ENCODE measurements at regions not wholly inside any gene's neighbourhood (a gene's known extent, or its start where the extent isn't known, plus 50 kb on each side); places are given as distances from the start of the nearest gene placed in this dataset.

DNA sequence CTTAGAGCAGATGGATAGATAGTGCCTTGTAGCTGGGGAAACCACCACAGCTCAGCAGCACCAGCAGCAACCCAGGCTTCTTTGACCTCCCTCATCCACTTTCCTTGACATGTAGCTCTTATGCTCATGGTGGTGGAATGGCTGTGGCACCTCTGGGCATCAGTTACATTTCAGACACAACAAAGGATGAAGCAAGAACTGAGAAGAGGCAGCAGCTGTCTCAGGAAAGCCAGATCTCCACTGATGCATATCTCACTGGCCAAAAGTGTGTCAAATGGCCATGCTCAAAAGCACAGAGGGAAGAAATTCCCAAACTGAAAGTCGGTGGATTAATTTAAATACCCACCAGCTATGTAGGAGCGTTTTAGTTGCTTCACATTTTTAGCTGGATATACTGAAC is 671.4 kb upstream of the SALL1 start (continued):
- TF ChIP-seq, protein P1, sequence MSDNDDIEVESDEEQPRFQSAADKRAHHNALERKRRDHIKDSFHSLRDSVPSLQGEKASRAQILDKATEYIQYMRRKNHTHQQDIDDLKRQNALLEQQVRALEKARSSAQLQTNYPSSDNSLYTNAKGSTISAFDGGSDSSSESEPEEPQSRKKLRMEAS (IDR thresholded peaks at IDR 0.05): no peak

DNA sequence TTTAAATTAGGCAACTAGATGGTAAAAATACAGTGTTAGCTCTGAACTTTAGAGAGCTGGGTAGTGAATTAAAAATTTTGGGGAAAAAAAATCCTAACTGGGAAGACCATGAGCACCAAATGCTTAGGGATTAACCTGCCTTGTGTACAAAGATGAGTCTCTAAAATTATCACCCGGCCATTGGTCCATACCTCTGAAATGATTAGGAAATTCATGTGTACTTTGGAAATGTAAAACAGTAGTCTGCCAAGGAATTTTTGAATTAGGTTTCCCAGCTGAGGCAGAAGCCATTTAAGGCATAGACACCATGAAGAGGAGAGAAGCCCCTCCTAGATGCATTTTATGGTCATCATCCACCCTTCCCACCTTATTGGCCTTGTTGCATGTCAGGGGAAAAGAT is 670.5 kb upstream of the SALL1 start:
- Histone ChIP-seq H3K9me2 (ENCODE audit: insufficient read depth) (no peaks in the 10 kb centered on the region), H3K9me3 (ENCODE audit: control insufficient read depth in 1 of 2, insufficient read depth in 1 of 2, low read depth in 1 of 2, low read length in 2 of 2) (peaks cover 9 to 14% of the 10 kb centered on the region in 2 experiments; a peak in 1 of 4 replicates), H2AFZ (ENCODE audit: low read depth, low read length, poor library complexity, severe bottlenecking) (no peak overlapping the region), H4K20me1 (ENCODE audit: insufficient read depth) (no peaks in the 10 kb centered on the region), H3K9ac (ENCODE audit: low read length) (no peak overlapping the region), H3K36me3 (ENCODE audit: control insufficient read depth in 1 of 2, insufficient read depth in 2 of 2, low read length in 2 of 2) (no peaks in the 10 kb centered on the region), H3K4me1 (ENCODE audit: control insufficient read depth in 1 of 2, insufficient read depth in 2 of 2, low read length in 2 of 2) (no peaks in the 10 kb centered on the region), H3K27ac (ENCODE audit: low read depth, low read length) (no peak overlapping the region), H3K79me2 (ENCODE audit: insufficient read depth, low read length) (no peaks in the 10 kb centered on the region), H3K4me3 (replicated peaks in 1 of 2; ENCODE audit: low read depth in 1 of 2, low read length in 2 of 2) (no peak overlapping the region), H3K4me2 (ENCODE audit: low read length) (no peak overlapping the region), H3K27me3 (ENCODE audit: insufficient read depth, low read length) (no peaks in the 10 kb centered on the region)
- RAD21 ChIA-PET (ENCODE audit: low non-redundant PET in 1 of 2, low total read pairs in 2 of 2, uncharacterized antibody in 2 of 2, unreplicated experiment in 2 of 2): no interaction called here
- CTCF ChIA-PET: no interaction called here
- TF ChIP-seq POLR2A (IDR thresholded peaks at IDR 0.05; ENCODE audit: borderline replicate concordance, extremely low read depth, insufficient read depth, insufficient read length): no peak
- TF ChIP-seq SP1 (IDR thresholded peaks at IDR 0.05; ENCODE audit: low read depth): no peak
- no peak for TF ChIP-seq CEBPB (IDR thresholded peaks at IDR 0.05; ENCODE audit: low read depth)
- TF ChIP-seq CBX3 (IDR thresholded peaks at IDR 0.05; ENCODE audit: low read depth): no peak
- TF ChIP-seq, protein P2, sequence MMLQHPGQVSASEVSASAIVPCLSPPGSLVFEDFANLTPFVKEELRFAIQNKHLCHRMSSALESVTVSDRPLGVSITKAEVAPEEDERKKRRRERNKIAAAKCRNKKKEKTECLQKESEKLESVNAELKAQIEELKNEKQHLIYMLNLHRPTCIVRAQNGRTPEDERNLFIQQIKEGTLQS (IDR thresholded peaks at IDR 0.05): no peak
- no peak for ATAC-seq
- intact Hi-C loops (cut with micrococcal nuclease): no loop called here
- no peak for DNase-seq (ENCODE audit: low read depth, low spot score)
- BruUV-seq (replicated peaks): no TSS peak
- POLR2A ChIA-PET: no interaction called here

DNA sequence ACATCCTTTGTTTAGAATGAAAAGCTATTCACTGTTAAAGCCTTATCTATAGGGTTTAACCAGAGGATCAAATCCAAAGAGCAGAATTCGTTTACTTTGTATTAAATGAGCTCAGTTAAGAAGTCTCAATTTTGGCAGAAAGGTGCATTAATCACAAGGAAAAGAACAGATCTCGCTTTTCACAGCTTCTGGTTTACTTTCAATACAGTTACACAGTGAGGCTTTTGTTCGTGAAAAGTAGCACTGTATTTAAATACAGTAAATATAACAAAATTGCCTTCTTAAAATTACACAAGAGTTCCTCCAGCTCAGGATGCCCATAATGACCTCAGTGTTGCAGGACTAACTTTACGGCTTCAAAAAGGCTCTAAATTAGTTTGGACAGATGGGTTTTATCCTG is 669.1 kb upstream of the SALL1 start:
- ATAC-seq (no peak), DNase-seq (ENCODE audit: low read depth, low spot score) (no peak)
- Histone ChIP-seq H3K36me3 (ENCODE audit: control insufficient read depth in 1 of 2, insufficient read depth in 2 of 2, low read length in 2 of 2) (no peaks in the 10 kb centered on the region), H3K27ac (ENCODE audit: low read depth, low read length) (no peak overlapping the region), H4K20me1 (ENCODE audit: insufficient read depth) (no peaks in the 10 kb centered on the region), H3K9me2 (ENCODE audit: insufficient read depth) (no peaks in the 10 kb centered on the region), H3K79me2 (ENCODE audit: insufficient read depth, low read length) (no peaks in the 10 kb centered on the region), H2AFZ (ENCODE audit: low read depth, low read length, poor library complexity, severe bottlenecking) (no peak overlapping the region), H3K9ac (ENCODE audit: low read length) (no peak overlapping the region), H3K4me1 (ENCODE audit: control insufficient read depth in 1 of 2, insufficient read depth in 2 of 2, low read length in 2 of 2) (no peaks in the 10 kb centered on the region), H3K9me3 (ENCODE audit: control insufficient read depth in 1 of 2, insufficient read depth in 1 of 2, low read depth in 1 of 2, low read length in 2 of 2) (peaks cover 9 to 14% of the 10 kb centered on the region in 2 experiments; a peak in 1 of 4 replicates), H3K4me2 (ENCODE audit: low read length) (no peak overlapping the region), H3K4me3 (replicated peaks in 1 of 2; ENCODE audit: low read depth in 1 of 2, low read length in 2 of 2) (no peak overlapping the region), H3K27me3 (ENCODE audit: insufficient read depth, low read length) (no peaks in the 10 kb centered on the region)
- BruUV-seq (replicated peaks): no TSS peak
- ChIA-PET CTCF (no interaction called here), RAD21 (ENCODE audit: low non-redundant PET in 1 of 2, low total read pairs in 2 of 2, uncharacterized antibody in 2 of 2, unreplicated experiment in 2 of 2) (no interaction called here), POLR2A (no interaction called here)
- intact Hi-C loops (cut with micrococcal nuclease): no loop called here
- TF ChIP-seq JUND (IDR thresholded peaks at IDR 0.05) (no peak), FOSL1 (IDR thresholded peaks at IDR 0.05; ENCODE audit: low read depth) (no peak), SRF (IDR thresholded peaks at IDR 0.05; ENCODE audit: low read depth) (no peak), YY1 (IDR thresholded peaks at IDR 0.05; ENCODE audit: extremely low read depth, insufficient replicate concordance, low read depth, low read length) (no peak)
